Testis (tissue), 2 donors: ENCODE measurements at regions not wholly inside any gene's neighbourhood (a gene's known extent, or its start where the extent isn't known, plus 50 kb on each side); places are given as distances from the start of the nearest gene placed in this dataset.

ENCODE experiments used
- DNase-seq: peaks from one replicate; pipeline ENCODE4 v3.0.0-alpha.2; 2019
- H3K27ac ChIP-seq, 2 donors: fragments of 200-600 bp; sonication (generic); one replicate each; pipeline ENCODE4 v1.5.1; 2019
- H3K27me3 ChIP-seq: fragments of 200-600 bp; sonication (generic); one replicate; pipeline ENCODE4 v1.5.1; 2019
- H3K36me3 ChIP-seq: fragments of 200-600 bp; sonication (generic); one replicate; pipeline ENCODE4 v1.5.1; 2017; ENCODE audit warnings: low read depth; ENCODE audit errors: missing control alignments
- H3K4me1 ChIP-seq: fragments of 200-600 bp; sonication (generic); one replicate; pipeline ENCODE4 v1.5.1; 2019
- H3K4me3 ChIP-seq, 2 donors: fragments of 200-600 bp; sonication (generic); one replicate each; pipeline ENCODE4 v1.5.1; 2017 to 2019
- H3K9me3 ChIP-seq: fragments of 200-600 bp; sonication (generic); one replicate; pipeline ENCODE4 v1.5.1; 2017
- POLR2A ChIP-seq: fragments of 450-650 bp; IDR thresholded peaks from one replicate; pipeline ENCODE4 v1.6.1; 2017; ENCODE audit warnings: antibody characterized with exemption, mild to moderate bottlenecking, moderate library complexity
- WGBS, 2 donors: methylation state at CpG; one replicate each; pipeline ENCODE4 v1.1.5; 2018; 5-methylcytosine and 5-hydroxymethylcytosine counted together
- intact Hi-C: fragments of 100-400 bp; cut with DNase I; formaldehyde crosslinking; loops from one replicate; pipeline ENCODE4 v1.15.1; 2023; ENCODE audit warnings: low total_unique reads
- TF ChIP-seq, protein P1 (sequence below), 3 experiments: fragments of 450-650 bp in 2 of 3; fragments of 200-600 bp in 1 of 3; sonication (generic) in 1 of 3; IDR thresholded peaks; one replicate each; pipeline ENCODE4 v1.5.1; 2016 to 2019; ENCODE audit warnings: antibody characterized with exemption in 3 of 3, mild to moderate bottlenecking in 2 of 3, moderate library complexity in 1 of 3

DNA sequence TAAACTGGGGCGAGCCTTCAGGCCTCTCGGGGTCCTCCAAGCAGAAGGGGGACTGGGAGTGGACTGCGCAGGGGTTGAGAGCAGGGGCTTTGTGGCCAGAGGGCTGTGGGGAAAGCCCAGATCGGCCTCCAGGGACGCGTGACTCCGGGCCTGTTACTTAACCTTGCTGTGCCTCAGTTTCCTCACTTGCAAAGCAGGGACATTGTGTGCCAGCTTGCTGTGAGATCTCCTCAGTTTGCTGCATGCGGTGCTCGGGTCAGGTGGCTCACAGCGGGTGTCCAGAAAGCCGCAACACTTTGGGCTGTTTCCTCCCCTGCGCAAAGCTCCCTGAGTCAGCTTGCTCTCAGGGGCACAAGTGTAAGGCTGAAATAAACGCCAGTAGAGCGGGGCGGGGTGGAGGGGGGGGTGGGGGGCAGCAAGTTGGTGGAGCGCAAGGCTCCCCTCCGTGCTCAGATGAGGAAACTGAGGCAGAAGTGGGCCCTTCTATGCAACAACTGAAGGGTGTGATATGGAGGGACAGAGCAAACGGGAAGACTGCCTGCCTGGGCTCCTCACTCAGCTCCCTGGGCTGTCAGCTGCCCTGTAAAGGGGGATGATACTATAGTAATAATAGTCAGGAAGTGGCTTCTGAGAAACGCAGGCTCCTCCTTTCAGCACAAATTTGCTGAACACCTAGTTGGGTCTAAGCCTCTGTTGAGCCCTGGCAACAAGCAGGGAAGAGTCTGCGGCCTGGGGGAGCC is 101.0 kb downstream of the HMX1 start:
- WGBS, 2 donors = 70 to 74% methylated on average over 20 of the region's 20 CpGs

DNA sequence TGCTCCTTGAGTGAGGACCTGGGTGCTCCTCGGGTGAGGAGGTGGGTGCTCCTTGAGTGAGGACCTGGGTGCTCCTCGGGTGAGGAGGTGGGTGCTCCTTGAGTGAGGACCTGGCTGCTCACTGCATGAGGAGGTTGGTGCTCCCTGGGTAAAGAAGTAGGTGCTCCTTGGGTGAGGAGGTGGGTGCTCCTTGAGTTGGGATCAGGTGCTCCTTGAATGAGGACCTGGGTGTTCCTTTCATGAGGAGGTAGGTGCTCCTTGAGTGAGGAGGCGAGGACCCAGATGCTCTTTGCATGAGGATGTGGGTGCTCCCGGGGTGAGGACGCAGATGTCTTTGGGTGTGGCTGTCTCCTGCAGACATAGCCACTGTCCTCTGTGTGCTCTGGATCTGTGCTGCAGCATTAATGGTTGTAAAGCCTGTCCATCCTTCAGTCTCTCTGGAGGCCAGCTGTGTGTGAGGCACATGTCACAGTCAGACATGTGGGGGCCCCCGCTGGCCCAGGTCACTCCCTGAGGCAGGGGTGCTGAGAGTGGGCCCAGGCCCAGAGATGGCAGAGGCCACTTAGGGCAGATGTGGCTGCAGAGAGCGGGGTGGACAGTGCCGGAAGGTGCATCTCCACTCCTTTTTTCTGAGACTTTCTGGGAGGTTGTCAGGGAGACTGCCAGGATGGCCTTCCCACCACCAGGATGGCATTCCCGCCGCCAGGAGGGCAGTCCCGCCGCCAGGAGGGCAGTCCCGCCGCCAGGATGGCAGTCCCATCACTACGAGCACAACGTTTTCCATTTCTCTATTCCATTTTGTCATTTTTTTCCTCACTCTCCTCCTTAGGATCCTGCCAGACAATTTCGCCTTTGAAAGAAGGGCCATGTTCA is 101.8 kb downstream of the HMX1 start:
- Histone ChIP-seq H3K4me1 (no peaks in the 10 kb centered on the region), H3K36me3 (no peaks in the 10 kb centered on the region), H3K9me3 (no peaks in the 10 kb centered on the region), H3K4me3 (no peak overlapping the region), H3K27ac (no peak overlapping the region), H3K27me3 (no peaks in the 10 kb centered on the region)
- intact Hi-C loops = no loop called here
- no peak for DNase-seq
- no peak for TF ChIP-seq POLR2A
- TF ChIP-seq, protein P1, sequence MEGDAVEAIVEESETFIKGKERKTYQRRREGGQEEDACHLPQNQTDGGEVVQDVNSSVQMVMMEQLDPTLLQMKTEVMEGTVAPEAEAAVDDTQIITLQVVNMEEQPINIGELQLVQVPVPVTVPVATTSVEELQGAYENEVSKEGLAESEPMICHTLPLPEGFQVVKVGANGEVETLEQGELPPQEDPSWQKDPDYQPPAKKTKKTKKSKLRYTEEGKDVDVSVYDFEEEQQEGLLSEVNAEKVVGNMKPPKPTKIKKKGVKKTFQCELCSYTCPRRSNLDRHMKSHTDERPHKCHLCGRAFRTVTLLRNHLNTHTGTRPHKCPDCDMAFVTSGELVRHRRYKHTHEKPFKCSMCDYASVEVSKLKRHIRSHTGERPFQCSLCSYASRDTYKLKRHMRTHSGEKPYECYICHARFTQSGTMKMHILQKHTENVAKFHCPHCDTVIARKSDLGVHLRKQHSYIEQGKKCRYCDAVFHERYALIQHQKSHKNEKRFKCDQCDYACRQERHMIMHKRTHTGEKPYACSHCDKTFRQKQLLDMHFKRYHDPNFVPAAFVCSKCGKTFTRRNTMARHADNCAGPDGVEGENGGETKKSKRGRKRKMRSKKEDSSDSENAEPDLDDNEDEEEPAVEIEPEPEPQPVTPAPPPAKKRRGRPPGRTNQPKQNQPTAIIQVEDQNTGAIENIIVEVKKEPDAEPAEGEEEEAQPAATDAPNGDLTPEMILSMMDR (IDR thresholded peaks at IDR 0.05) = no peak
- WGBS, 2 donors = 79 to 90% methylated on average over 13 to 17 of the region's 17 CpGs

More for the DNA sequence above, 101.0 kb downstream of the HMX1 start:
- no peak overlapping the region for H3K4me3 ChIP-seq
- H3K4me1 ChIP-seq = no peaks in the 10 kb centered on the region
- TF ChIP-seq, protein P1 (IDR thresholded peaks at IDR 0.05) = no peak
- no peak for TF ChIP-seq POLR2A
- intact Hi-C loops = no loop called here
- H3K36me3 ChIP-seq = no peaks in the 10 kb centered on the region
- no peak overlapping the region for H3K27ac ChIP-seq
- no peak for DNase-seq
- no peaks in the 10 kb centered on the region for H3K27me3 ChIP-seq
- no peaks in the 10 kb centered on the region for H3K9me3 ChIP-seq

DNA sequence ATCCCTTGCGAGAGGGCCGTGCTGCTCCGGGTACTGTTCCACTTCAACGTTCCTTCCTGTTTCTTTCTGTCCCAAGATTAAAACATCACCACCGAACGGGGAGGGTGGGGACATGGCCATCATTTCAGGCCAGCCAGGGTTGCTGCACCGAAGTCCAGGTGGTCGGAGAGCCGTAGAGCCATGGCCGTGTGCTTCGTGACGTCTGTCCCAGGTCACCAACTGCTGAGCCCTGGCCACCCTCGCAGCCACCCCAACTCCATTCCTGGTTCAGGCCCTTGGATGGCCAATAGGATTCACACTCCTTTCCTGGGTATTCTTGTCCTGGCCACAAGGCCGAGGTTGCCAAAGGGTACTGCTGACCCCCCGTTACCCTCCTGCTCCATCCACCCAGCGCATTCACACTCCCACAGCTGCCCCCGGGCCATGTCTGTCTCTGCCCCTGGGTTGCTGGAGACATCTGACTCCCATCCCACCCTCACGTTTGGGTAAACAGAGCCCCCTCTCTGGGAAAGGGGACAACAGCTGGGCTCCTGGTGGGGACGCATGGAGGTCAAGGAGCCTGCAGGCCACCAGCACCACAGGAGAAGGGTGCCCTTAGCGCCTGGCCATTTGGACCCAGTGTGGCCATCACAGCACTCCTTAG is 103.2 kb downstream of the HMX1 start:
- Histone ChIP-seq H3K4me3 (no peak overlapping the region), H3K27ac (no peak overlapping the region), H3K9me3 (no peaks in the 10 kb centered on the region), H3K27me3 (no peaks in the 10 kb centered on the region), H3K4me1 (no peaks in the 10 kb centered on the region), H3K36me3 (no peaks in the 10 kb centered on the region)
- intact Hi-C loops = no loop called here
- WGBS, 2 donors = 90 to 91% methylated on average over 19 to 20 of the region's 20 CpGs
- TF ChIP-seq, protein P1 (IDR thresholded peaks at IDR 0.05) = no peak
- no peak for TF ChIP-seq POLR2A
- DNase-seq = no peak

GRCh38 chr4:8766610-8767009 is 105.0 kb downstream of the HMX1 start:
- no peak overlapping the region for H3K27ac ChIP-seq
- no peaks in the 10 kb centered on the region for H3K36me3 ChIP-seq
- DNase-seq = no peak
- no peak overlapping the region for H3K4me3 ChIP-seq
- H3K27me3 ChIP-seq = no peaks in the 10 kb centered on the region
- 85 to 86% methylated on average over 12 of the region's 12 CpGs for WGBS, 2 donors
- H3K9me3 ChIP-seq = no peaks in the 10 kb centered on the region
- no peaks in the 10 kb centered on the region for H3K4me1 ChIP-seq
- TF ChIP-seq, protein P1 (IDR thresholded peaks at IDR 0.05) = no peak
- TF ChIP-seq POLR2A = no peak
- intact Hi-C loops = no loop called here
